H9 (cell line): ENCODE measurements at regions not wholly inside any gene's neighbourhood (a gene's known extent, or its start where the extent isn't known, plus 50 kb on each side); places are given as distances from the start of the nearest gene placed in this dataset.

Experiments used
- DNase-seq: peaks from one replicate; pipeline ENCODE4 v3.0.0-alpha.2; 2017
- H2AFZ ChIP-seq: one replicate; pipeline ENCODE4 v1.6.1; 2013; ENCODE audit warnings: mild to moderate bottlenecking, low read length, control low read depth, moderate library complexity
- H2AK5ac ChIP-seq: 2 replicates; pipeline ENCODE4 v1.6.1; 2013; ENCODE audit warnings: low read length, control low read depth, mixed read lengths; ENCODE audit not compliant: insufficient read length
- H2BK120ac ChIP-seq: one replicate; pipeline ENCODE4 v1.6.1; 2013; ENCODE audit warnings: low read depth, mild to moderate bottlenecking, low read length, control low read depth, inconsistent platforms; ENCODE audit not compliant: poor library complexity, severe bottlenecking
- H2BK12ac ChIP-seq: 2 replicates; pipeline ENCODE4 v1.6.1; 2013; ENCODE audit warnings: low read length, control low read depth, mixed read lengths, low read depth; ENCODE audit not compliant: insufficient read length
- H2BK15ac ChIP-seq: 2 replicates; pipeline ENCODE4 v1.6.1; 2013; ENCODE audit warnings: low read depth, low read length, control low read depth
- H2BK20ac ChIP-seq: one replicate; pipeline ENCODE4 v1.6.1; 2013; ENCODE audit warnings: low read depth, mild to moderate bottlenecking, low read length, control low read depth, inconsistent platforms; ENCODE audit not compliant: poor library complexity, severe bottlenecking
- H2BK5ac ChIP-seq: 2 replicates; pipeline ENCODE4 v1.6.1; 2013; ENCODE audit warnings: low read length, control low read depth, mixed read lengths; ENCODE audit not compliant: insufficient read length
- H3K14ac ChIP-seq: 2 replicates; pipeline ENCODE4 v1.6.1; 2013; ENCODE audit warnings: low read length, control low read depth; ENCODE audit not compliant: insufficient read depth
- H3K18ac ChIP-seq: 2 replicates; pipeline ENCODE4 v1.6.1; 2013; ENCODE audit warnings: low read depth, mild to moderate bottlenecking, mixed read lengths, low read length, control low read depth; ENCODE audit not compliant: insufficient read length
- H3K23ac ChIP-seq: 2 replicates; pipeline ENCODE4 v1.6.1; 2013; ENCODE audit warnings: low read length, control low read depth, mixed read lengths, low read depth; ENCODE audit not compliant: insufficient read length
- H3K23me2 ChIP-seq: 2 replicates; pipeline ENCODE4 v1.6.1; 2013; ENCODE audit warnings: low read depth, mild to moderate bottlenecking, mixed read lengths, low read length, control low read depth; ENCODE audit not compliant: insufficient read length, poor library complexity, severe bottlenecking
- H3K27ac ChIP-seq: 2 replicates; pipeline ENCODE4 v1.5.1; 2013; ENCODE audit warnings: low read length, control low read depth, mixed read lengths, low read depth; ENCODE audit not compliant: insufficient read length
- H3K27me3 ChIP-seq: 2 replicates; pipeline ENCODE4 v1.6.1; 2013; ENCODE audit warnings: low read length, control low read depth, inconsistent platforms; ENCODE audit not compliant: insufficient read depth
- H3K4ac ChIP-seq: 2 replicates; pipeline ENCODE4 v1.6.1; 2013; ENCODE audit warnings: low read depth, mild to moderate bottlenecking, control low read depth, inconsistent platforms, low read length, moderate library complexity
- H3K4me1 ChIP-seq: 2 replicates; pipeline ENCODE4 v1.6.1; 2013; ENCODE audit warnings: low read length, control low read depth, inconsistent platforms; ENCODE audit not compliant: insufficient read depth
- H3K4me2 ChIP-seq: 2 replicates; pipeline ENCODE4 v1.6.1; 2013; ENCODE audit warnings: low read length, control low read depth, mixed read lengths; ENCODE audit not compliant: insufficient read length, insufficient read depth
- H3K56ac ChIP-seq: 2 replicates; pipeline ENCODE4 v1.6.1; 2013; ENCODE audit warnings: low read depth, mild to moderate bottlenecking, mixed read lengths, low read length, control low read depth; ENCODE audit not compliant: insufficient read length
- H3K79me1 ChIP-seq: 2 replicates; pipeline ENCODE4 v1.6.1; 2013; ENCODE audit warnings: low read depth, mild to moderate bottlenecking, moderate library complexity, low read length, control low read depth, inconsistent platforms; ENCODE audit not compliant: insufficient read depth, poor library complexity, severe bottlenecking
- H3K79me2 ChIP-seq: 2 replicates; pipeline ENCODE4 v1.6.1; 2013; ENCODE audit warnings: low read length, control low read depth, inconsistent platforms; ENCODE audit not compliant: insufficient read depth
- H3K9ac ChIP-seq: 2 replicates; pipeline ENCODE4 v1.6.1; 2013; ENCODE audit warnings: low read length, control low read depth, mixed read lengths; ENCODE audit not compliant: insufficient read length; ENCODE audit errors: extremely low read depth
- H3K9me3 ChIP-seq: one replicate; pipeline ENCODE4 v1.6.1; 2013; ENCODE audit warnings: low read depth, low read length, inconsistent platforms; ENCODE audit not compliant: control insufficient read depth
- H3T11ph ChIP-seq: one replicate; pipeline ENCODE4 v1.6.1; 2013; ENCODE audit warnings: mild to moderate bottlenecking, low read length, control low read depth, inconsistent platforms
- H4K20me1 ChIP-seq: one replicate; pipeline ENCODE4 v1.6.1; 2013; ENCODE audit not compliant: control insufficient read depth, insufficient read length, insufficient read depth
- H4K5ac ChIP-seq: 2 replicates; pipeline ENCODE4 v1.6.1; 2013; ENCODE audit warnings: low read depth, mild to moderate bottlenecking, mixed read lengths, low read length, control low read depth; ENCODE audit not compliant: insufficient read length
- H4K8ac ChIP-seq: replicated peaks from 2 replicates; pipeline ENCODE4 v1.6.1; 2013; ENCODE audit warnings: low read length, control low read depth, mixed read lengths, low read depth; ENCODE audit not compliant: insufficient read length
- H4K91ac ChIP-seq: 2 replicates; pipeline ENCODE4 v1.6.1; 2013; ENCODE audit warnings: low read depth, mild to moderate bottlenecking, moderate library complexity, mixed read lengths, low read length, control low read depth; ENCODE audit not compliant: insufficient read length
- H3K27ac Mint-ChIP-seq, 3 experiments: 2 replicates in 2 of 3; 3 replicates in 1 of 3; pipeline ENCODE4 v1.8.0; 2020 to 2021; ENCODE audit warnings: mixed read lengths in 3 of 3, mild to moderate bottlenecking in 1 of 3, moderate library complexity in 1 of 3
- H3K27me3 Mint-ChIP-seq: 2 replicates; pipeline ENCODE4 v1.8.0; 2021; ENCODE audit warnings: low read depth, mild to moderate bottlenecking, moderate library complexity, mixed read lengths
- H3K36me3 Mint-ChIP-seq, 3 experiments: 2 replicates in 2 of 3; 3 replicates in 1 of 3; pipeline ENCODE4 v1.8.0; 2020 to 2021; ENCODE audit warnings: low read depth in 3 of 3, mixed read lengths in 3 of 3; ENCODE audit not compliant: insufficient read depth in 1 of 3
- H3K4me1 Mint-ChIP-seq, 2 experiments: 2 replicates each; pipeline ENCODE4 v1.8.0; 2020; ENCODE audit warnings: mixed read lengths in 2 of 2
- H3K4me3 Mint-ChIP-seq, 2 experiments: 2 replicates in 1 of 2; 3 replicates in 1 of 2; pipeline ENCODE4 v1.8.0; 2020 to 2021; ENCODE audit warnings: mild to moderate bottlenecking in 2 of 2, mixed read lengths in 2 of 2, moderate library complexity in 1 of 2
- H3K9me3 Mint-ChIP-seq, 2 experiments: 2 replicates in 1 of 2; 3 replicates in 1 of 2; pipeline ENCODE4 v1.8.0; 2020; ENCODE audit warnings: mild to moderate bottlenecking in 2 of 2, mixed read lengths in 2 of 2, moderate library complexity in 1 of 2
- WGBS: extraction: QIAGEN DNeasy Blood & Tissue Kit; methylation state at CpG from one replicate; pipeline ENCODE4 v1.1.7; 2013; ENCODE audit warnings: missing lambda C conversion rate, low lambda C conversion rate, mixed read lengths; ENCODE audit not compliant: insufficient read length; ENCODE audit errors: extremely low coverage; 5-methylcytosine and 5-hydroxymethylcytosine counted together
- TF ChIP-seq, protein P1 (sequence below): fragments of 200-600 bp; sonication (generic); conservative IDR thresholded peaks from 3 replicates; pipeline ENCODE4 v1.8.0; 2021; ENCODE audit warnings: antibody characterized with exemption, mild to moderate bottlenecking

GRCh38 chr5:24294333-24294732, 350.4 kb downstream of the CDH10 start:
- Histone ChIP-seq H3K23me2 (no peaks in the 10 kb centered on the region), H4K20me1 (no peaks in the 10 kb centered on the region), H3K23ac (no peak overlapping the region), H3K4me2 (no peak overlapping the region), H2AFZ (no peak overlapping the region), H2BK5ac (no peak overlapping the region), H3K18ac (no peak overlapping the region), H2BK12ac (no peak overlapping the region), H4K91ac (no peak overlapping the region), H3K27ac (no peak overlapping the region), H3K79me2 (no peaks in the 10 kb centered on the region), H3K56ac (no peak overlapping the region), H3K27me3 (no peaks in the 10 kb centered on the region), H3K79me1 (no peaks in the 10 kb centered on the region), H2AK5ac (no peak overlapping the region), H2BK120ac (no peak overlapping the region), H3T11ph (no peak overlapping the region), H2BK20ac (no peak overlapping the region), H3K14ac (no peak overlapping the region), H4K5ac (no peak overlapping the region), H3K4ac (no peak overlapping the region), H4K8ac (no peak overlapping the region), H3K9ac (no peak overlapping the region), H3K9me3 (no peaks in the 10 kb centered on the region), H3K4me1 (no peaks in the 10 kb centered on the region), H2BK15ac (no peak overlapping the region)
- Mint-ChIP-seq H3K27me3 (no peaks in the 10 kb centered on the region; the same call in 1 of the 2 replicates), H3K4me3 (no peak overlapping the region), H3K27ac (no peak overlapping the region), H3K9me3 (peaks cover 4% of the 10 kb centered on the region in 2 experiments; a peak in 3 of 5 replicates), H3K4me1 (no peaks in the 10 kb centered on the region), H3K36me3 (no peaks in the 10 kb centered on the region; a peak in 1 of 7 replicates)
- TF ChIP-seq, protein P1, sequence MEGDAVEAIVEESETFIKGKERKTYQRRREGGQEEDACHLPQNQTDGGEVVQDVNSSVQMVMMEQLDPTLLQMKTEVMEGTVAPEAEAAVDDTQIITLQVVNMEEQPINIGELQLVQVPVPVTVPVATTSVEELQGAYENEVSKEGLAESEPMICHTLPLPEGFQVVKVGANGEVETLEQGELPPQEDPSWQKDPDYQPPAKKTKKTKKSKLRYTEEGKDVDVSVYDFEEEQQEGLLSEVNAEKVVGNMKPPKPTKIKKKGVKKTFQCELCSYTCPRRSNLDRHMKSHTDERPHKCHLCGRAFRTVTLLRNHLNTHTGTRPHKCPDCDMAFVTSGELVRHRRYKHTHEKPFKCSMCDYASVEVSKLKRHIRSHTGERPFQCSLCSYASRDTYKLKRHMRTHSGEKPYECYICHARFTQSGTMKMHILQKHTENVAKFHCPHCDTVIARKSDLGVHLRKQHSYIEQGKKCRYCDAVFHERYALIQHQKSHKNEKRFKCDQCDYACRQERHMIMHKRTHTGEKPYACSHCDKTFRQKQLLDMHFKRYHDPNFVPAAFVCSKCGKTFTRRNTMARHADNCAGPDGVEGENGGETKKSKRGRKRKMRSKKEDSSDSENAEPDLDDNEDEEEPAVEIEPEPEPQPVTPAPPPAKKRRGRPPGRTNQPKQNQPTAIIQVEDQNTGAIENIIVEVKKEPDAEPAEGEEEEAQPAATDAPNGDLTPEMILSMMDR = no peak
- DNase-seq = no peak
- WGBS = no CpG with 5 or more reads among the region's 4 CpGs
